Loucy (cell line): ENCODE measurements at regions not wholly inside any gene's neighbourhood (a gene's known extent, or its start where the extent isn't known, plus 50 kb on each side); places are given as distances from the start of the nearest gene placed in this dataset.

Experiments used
- H2AFZ ChIP-seq: fragments of 200-600 bp; sonication (generic); 2 replicates; pipeline ENCODE4 v1.6.0; 2016; ENCODE audit warnings: antibody characterized with exemption, mild to moderate bottlenecking, low read length, moderate library complexity
- H3F3A ChIP-seq: fragments of 200-600 bp; 2 replicates; pipeline ENCODE4 v1.6.0; 2016; ENCODE audit warnings: antibody characterized with exemption, low read depth, mild to moderate bottlenecking
- H3K27me3 ChIP-seq: fragments of 200-600 bp; sonication (generic); 2 replicates; pipeline ENCODE4 v1.6.1; 2014; ENCODE audit warnings: low read length, mild to moderate bottlenecking; ENCODE audit not compliant: insufficient read depth, poor library complexity, severe bottlenecking
- H3K36me3 ChIP-seq: fragments of 200-600 bp; sonication (generic); 2 replicates; pipeline ENCODE4 v1.6.1; 2016; ENCODE audit warnings: low read length; ENCODE audit not compliant: insufficient read depth
- H3K4me1 ChIP-seq: fragments of 200-600 bp; sonication (generic); 2 replicates; pipeline ENCODE4 v1.5.1; 2014; ENCODE audit warnings: low read length, mild to moderate bottlenecking; ENCODE audit not compliant: insufficient read depth, poor library complexity, severe bottlenecking
- H3K4me2 ChIP-seq: fragments of 200-600 bp; sonication (generic); 2 replicates; pipeline ENCODE4 v1.6.0; 2014; ENCODE audit warnings: antibody characterized with exemption, low read length, low read depth, mild to moderate bottlenecking; ENCODE audit not compliant: poor library complexity, severe bottlenecking
- H3K4me3 ChIP-seq: fragments of 200-600 bp; sonication (generic); 2 replicates; pipeline ENCODE4 v1.5.1; 2014; ENCODE audit warnings: low read length, mild to moderate bottlenecking, mixed read lengths; ENCODE audit not compliant: poor library complexity, severe bottlenecking
- H3K79me2 ChIP-seq: fragments of 200-600 bp; sonication (generic); 2 replicates; pipeline ENCODE4 v1.6.1; 2014; ENCODE audit warnings: low read length; ENCODE audit not compliant: insufficient read depth
- H3K9ac ChIP-seq: fragments of 200-600 bp; sonication (generic); 2 replicates; pipeline ENCODE4 v1.6.0; 2014; ENCODE audit warnings: mild to moderate bottlenecking, low read depth, low read length, moderate library complexity; ENCODE audit not compliant: poor library complexity, severe bottlenecking
- H3K9me2 ChIP-seq: fragments of 200-600 bp; sonication (generic); replicated peaks from 2 replicates; pipeline ENCODE4 v1.6.1; 2016; ENCODE audit warnings: low read depth, low read length, mixed read lengths
- H3K9me3 ChIP-seq: fragments of 200-600 bp; sonication (generic); 2 replicates; pipeline ENCODE4 v1.6.1; 2014; ENCODE audit warnings: mild to moderate bottlenecking, antibody characterized with exemption, low read length, low read depth; ENCODE audit not compliant: insufficient read depth
- H4K20me1 ChIP-seq: fragments of 200-600 bp; sonication (generic); 2 replicates; pipeline ENCODE4 v1.6.0; 2014; ENCODE audit warnings: antibody characterized with exemption, low read length, mild to moderate bottlenecking; ENCODE audit not compliant: insufficient read depth, poor library complexity, severe bottlenecking
- EZH2phosphoT487 ChIP-seq: fragments of 200-600 bp; IDR thresholded peaks from 2 replicates; pipeline ENCODE4 v1.6.1; 2018; ENCODE audit warnings: antibody characterized with exemption, mild to moderate bottlenecking, moderate library complexity, borderline replicate concordance
- TF ChIP-seq, protein P1 (sequence below): fragments of 200-600 bp; sonication (generic); conservative IDR thresholded peaks from 2 replicates; pipeline ENCODE4 v1.5.1; 2014; ENCODE audit warnings: mild to moderate bottlenecking, antibody characterized with exemption, low read length

DNA sequence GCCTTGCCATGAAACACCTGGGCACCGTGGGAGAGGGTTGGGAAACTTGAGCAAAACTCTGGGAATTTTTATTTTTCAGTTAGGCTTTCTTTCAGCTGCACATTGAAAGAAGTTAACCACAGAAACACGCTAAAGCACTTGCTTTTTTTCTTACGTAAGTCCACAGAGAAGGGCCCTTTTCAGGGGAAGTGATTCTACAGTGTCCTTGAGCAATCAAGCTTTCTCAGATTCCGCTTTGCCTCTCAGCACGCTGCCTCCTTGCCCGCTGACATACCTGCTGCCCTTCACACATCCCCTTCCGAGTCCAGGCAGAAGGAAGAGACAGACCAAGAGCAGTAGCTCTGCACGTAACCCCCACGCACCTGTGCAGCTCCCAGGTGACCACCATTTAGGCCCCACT, 135.5 kb upstream of the MYT1L start:
- H3K27me3 ChIP-seq, result no peaks in the 10 kb centered on the region
- H2AFZ ChIP-seq, result no peak overlapping the region
- no peak overlapping the region for H3K4me3 ChIP-seq
- H3K36me3 ChIP-seq, result no peaks in the 10 kb centered on the region
- H4K20me1 ChIP-seq, result no peaks in the 10 kb centered on the region
- H3K79me2 ChIP-seq, result no peaks in the 10 kb centered on the region
- H3K9me3 ChIP-seq, result no peaks in the 10 kb centered on the region
- no peaks in the 10 kb centered on the region for H3F3A ChIP-seq
- no peaks in the 10 kb centered on the region for H3K4me1 ChIP-seq
- no peak overlapping the region for H3K9ac ChIP-seq
- H3K9me2 ChIP-seq, result no peaks in the 10 kb centered on the region
- TF ChIP-seq, protein P1, sequence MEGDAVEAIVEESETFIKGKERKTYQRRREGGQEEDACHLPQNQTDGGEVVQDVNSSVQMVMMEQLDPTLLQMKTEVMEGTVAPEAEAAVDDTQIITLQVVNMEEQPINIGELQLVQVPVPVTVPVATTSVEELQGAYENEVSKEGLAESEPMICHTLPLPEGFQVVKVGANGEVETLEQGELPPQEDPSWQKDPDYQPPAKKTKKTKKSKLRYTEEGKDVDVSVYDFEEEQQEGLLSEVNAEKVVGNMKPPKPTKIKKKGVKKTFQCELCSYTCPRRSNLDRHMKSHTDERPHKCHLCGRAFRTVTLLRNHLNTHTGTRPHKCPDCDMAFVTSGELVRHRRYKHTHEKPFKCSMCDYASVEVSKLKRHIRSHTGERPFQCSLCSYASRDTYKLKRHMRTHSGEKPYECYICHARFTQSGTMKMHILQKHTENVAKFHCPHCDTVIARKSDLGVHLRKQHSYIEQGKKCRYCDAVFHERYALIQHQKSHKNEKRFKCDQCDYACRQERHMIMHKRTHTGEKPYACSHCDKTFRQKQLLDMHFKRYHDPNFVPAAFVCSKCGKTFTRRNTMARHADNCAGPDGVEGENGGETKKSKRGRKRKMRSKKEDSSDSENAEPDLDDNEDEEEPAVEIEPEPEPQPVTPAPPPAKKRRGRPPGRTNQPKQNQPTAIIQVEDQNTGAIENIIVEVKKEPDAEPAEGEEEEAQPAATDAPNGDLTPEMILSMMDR, result no peak
- TF ChIP-seq EZH2phosphoT487, result no peak
- no peak overlapping the region for H3K4me2 ChIP-seq

DNA sequence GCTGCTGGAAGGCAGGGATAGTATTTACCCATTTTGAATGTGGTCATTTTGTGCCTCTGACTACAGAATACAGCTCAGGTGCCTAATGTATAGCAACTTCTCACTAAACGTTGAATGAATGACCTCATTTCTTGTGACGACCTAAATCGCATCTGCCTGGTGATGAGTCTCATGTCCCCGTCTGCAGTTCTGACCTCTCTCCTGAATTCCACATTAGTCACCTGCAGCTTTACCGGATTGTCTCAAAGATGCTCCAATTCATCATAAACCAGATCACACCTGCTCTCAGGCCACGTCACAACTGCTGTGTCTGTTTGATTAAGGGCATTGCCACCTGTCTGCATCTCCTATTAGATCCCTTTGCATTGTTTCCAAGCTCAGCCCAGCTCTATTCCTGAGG, 133.6 kb upstream of the MYT1L start:
- H3K4me1 ChIP-seq, result no peaks in the 10 kb centered on the region

DNA sequence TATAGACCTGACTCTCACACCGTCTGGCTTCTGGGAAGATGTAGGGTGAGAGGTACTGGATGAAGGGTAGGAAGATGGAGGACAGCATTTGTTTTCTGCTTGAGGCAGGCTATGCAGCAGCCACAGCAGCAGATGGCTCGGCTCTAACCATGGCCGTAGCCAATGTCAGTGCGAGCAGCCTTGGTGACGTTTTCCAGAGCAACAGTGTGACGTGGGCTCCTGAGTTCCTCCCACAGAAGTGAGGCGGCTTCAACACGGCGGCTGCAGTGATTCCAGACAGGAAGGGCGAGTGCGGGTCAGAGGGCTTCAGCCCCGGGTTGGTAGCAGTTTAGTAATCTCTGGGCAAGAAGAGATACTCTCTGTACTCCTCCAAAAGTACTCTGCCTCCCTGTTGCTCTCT, 133.0 kb upstream of the MYT1L start:
- H3K4me2 ChIP-seq, result no peak overlapping the region
- H3K9me2 ChIP-seq, result no peaks in the 10 kb centered on the region
- no peak overlapping the region for H2AFZ ChIP-seq
- no peaks in the 10 kb centered on the region for H3K79me2 ChIP-seq
- no peaks in the 10 kb centered on the region for H4K20me1 ChIP-seq
- no peak overlapping the region for H3K9ac ChIP-seq
- H3K4me1 ChIP-seq, result no peaks in the 10 kb centered on the region
- no peaks in the 10 kb centered on the region for H3F3A ChIP-seq
- TF ChIP-seq EZH2phosphoT487, result no peak
- TF ChIP-seq, protein P1, result no peak
- H3K4me3 ChIP-seq, result no peak overlapping the region
- no peaks in the 10 kb centered on the region for H3K9me3 ChIP-seq
- no peaks in the 10 kb centered on the region for H3K27me3 ChIP-seq
- H3K36me3 ChIP-seq, result no peaks in the 10 kb centered on the region

More for the DNA sequence above, 133.6 kb upstream of the MYT1L start:
- Histone ChIP-seq H3K9ac (no peak overlapping the region), H3K4me2 (no peak overlapping the region), H2AFZ (no peak overlapping the region), H3K9me3 (no peaks in the 10 kb centered on the region), H3K36me3 (no peaks in the 10 kb centered on the region), H3F3A (no peaks in the 10 kb centered on the region), H3K9me2 (no peaks in the 10 kb centered on the region), H4K20me1 (no peaks in the 10 kb centered on the region), H3K27me3 (no peaks in the 10 kb centered on the region), H3K79me2 (no peaks in the 10 kb centered on the region), H3K4me3 (no peak overlapping the region)
- no peak for TF ChIP-seq EZH2phosphoT487
- TF ChIP-seq, protein P1, result no peak
